Frontal cortex (tissue), 3 donors: ENCODE measurements at regions not wholly inside any gene's neighbourhood (a gene's known extent, or its start where the extent isn't known, plus 50 kb on each side); places are given as distances from the start of the nearest gene placed in this dataset.
"Not testable (repeated sequence)": the region's sequence is repeated elsewhere in the genome, so short reads cannot be mapped to it uniquely, and the experiment has no call there.

Experiments
- DNase-seq, 2 donors: peaks; one replicate each; pipeline ENCODE4 v3.0.0; 2012; ENCODE audit warnings: low spot score in 2 of 2
- FAIRE-seq: peaks from 2 replicates; lab custom pipeline; 2012; peaks lifted over from hg19 to GRCh38; lab: Jason Lieb, UNC
- donor health status: control.
- donor health status: control.
- donor health status: control.

- no peak for DNase-seq
- no peak for FAIRE-seq
Observed at GRCh38 chr2:155498106-155498505, 799.6 kb downstream of the KCNJ3 start.

- DNase-seq (no peak), FAIRE-seq (no peak)
Observed at GRCh38 chr2:155494744-155495143, 796.2 kb downstream of the KCNJ3 start.

- DNase-seq = no peak
- FAIRE-seq = no peak
Observed at GRCh38 chr2:155485141-155485842, 786.8 kb downstream of the KCNJ3 start.

DNA sequence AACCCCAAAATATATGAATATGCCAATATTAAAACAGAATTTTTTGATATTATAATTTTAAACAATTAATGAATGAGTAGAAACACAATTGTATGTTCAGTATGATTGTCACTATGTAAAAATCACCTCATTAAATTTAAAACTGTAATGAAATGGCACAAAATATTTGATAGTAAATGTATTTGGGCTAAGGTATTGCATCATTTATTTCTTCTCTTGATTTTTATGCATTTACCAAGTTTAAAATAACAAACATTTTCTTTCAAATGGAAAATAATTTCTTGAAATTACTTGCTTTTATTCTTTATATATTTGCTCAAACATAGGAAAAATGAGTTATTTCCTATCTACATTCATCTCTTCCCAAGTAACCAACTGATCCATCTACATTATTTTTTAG lies 782.6 kb downstream of the KCNJ3 start:
- DNase-seq (no peak), FAIRE-seq (no peak)

DNA sequence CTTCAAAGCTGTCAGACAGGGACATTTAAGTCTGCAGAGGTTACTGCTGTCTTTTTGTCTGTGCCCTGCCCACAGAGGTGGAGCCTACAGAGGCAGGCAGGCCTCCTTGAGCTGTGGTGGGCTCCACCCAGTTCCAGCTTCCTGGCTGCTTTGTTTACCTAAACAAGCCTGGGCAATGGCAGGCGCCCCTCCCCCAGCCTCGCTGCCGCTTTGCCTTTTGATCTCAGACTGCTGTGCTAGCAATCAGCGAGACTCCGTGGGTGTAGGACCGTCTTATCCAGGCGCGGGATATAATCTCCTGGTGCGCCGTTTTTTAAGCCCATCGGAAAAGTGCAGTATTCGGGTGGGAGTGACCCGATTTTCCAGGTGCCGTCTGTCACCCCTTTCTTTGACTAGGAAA lies 773.5 kb downstream of the KCNJ3 start:
- FAIRE-seq, DNase-seq: not testable (repeated sequence)

DNA sequence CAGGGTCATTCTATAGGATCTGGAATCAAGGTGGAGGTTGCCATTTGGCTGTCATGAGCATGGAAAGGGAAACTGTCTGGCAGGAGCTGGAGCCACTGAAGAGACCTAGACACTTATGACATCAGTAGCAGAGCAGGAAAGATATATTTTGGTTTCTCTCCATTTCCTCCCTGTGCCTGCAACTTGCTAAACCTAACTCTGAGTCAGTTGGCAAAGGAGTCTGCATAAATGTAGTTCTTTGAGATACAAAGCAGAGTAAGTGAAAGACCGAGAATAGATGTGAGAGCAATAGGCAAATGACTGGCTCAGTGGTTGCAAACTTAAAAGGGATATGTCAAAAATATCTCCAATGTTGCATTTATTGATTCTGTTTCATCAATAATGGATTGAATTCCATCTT lies 757.7 kb downstream of the KCNJ3 start:
- DNase-seq (no peak), FAIRE-seq (no peak)

DNA sequence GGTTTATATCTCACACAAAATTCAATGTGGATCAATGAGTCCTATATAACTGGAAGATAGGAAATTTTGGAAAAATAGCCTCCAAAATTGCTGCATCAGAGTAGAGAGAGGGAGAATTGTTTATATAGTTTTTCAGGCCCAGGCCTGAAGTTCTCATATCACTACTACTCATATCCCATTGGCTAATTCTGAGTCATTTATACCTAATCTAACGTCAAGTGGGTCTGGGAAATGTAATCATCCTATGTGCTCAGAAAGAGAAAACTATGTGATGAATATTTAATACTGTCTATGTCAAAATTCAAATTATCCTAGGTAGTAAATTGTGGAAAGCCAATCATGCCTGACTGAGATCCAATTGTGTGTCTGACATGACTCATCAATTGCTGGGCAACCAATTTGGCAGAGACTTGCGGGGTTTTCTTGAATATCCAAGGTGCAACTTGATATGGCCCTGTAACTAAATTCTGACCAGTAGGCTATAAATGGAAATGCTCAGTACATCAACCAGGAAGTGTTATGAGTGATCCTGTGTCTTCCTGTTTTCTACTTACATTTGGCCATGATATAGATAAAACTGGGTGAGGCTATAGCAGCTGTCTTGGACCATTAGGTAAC lies 744.4 kb downstream of the KCNJ3 start:
- no peak for FAIRE-seq
- DNase-seq = no peak

GRCh38 chr2:155442088-155442487 lies 743.6 kb downstream of the KCNJ3 start:
- DNase-seq (no peak), FAIRE-seq (no peak)

DNA sequence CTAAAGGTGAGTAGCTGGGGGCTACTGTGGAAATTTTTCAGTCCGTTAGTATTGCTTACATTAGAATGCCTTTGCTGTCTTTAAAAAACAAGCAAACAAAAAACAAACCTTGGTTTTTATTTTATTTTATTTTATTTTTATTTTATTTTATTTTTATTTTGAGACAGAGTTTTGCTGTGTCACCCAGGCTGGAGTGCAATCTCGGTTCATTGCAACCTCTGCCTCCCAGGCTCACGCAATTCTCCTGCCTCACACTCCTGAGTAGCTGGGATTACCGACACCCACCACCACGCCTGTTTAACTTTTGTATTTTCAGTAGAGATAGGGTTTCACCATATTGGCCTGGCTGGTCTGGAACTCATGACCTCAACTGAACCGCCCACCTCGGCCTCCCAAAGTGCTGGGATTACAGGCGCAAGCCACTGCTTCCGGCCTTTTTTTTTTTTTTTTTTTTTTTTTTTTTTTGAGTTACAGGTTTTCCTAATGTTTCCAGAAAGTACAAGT lies 732.6 kb downstream of the KCNJ3 start:
- DNase-seq = no peak

DNA sequence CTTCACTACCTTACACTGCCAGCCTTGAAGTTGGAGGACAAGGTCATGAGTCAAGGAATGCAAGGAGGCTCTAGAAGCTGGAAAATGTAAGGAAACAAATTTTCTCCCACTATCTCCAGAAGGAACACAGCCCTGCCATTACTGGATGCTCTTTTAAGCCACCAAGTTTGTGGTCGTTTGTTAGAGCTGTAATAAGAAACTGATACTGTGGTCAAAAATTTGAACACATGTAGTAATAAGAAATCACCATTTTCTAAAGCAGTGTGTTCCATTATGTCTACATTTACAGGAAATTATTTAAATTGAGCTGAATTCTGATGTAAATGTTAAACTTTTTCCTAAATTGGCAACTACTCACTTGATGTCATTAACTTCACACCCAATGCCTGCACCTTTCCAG lies 729.0 kb downstream of the KCNJ3 start:
- no peak for DNase-seq
- FAIRE-seq = no peak

More for the DNA sequence above, 732.6 kb downstream of the KCNJ3 start:
- no peak for FAIRE-seq

DNA sequence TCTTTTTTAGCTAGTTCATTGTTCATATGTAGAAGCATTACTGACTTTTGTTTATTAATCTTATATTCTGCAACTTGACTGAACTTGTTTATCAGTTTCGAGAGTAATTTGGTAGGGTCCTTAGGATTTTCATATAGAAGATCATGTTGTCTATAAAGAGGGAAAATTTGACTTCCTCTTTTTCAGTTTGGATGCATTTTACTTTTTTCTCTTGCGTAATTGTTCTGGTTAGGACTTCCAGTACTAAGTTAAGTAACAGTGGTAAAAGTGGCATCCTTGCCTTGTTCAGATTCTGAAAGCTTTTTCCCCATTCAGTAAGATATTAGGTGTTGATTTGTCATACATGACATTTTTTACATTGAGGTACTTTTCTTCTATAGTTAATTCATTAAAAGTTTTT lies 726.0 kb downstream of the KCNJ3 start:
- FAIRE-seq = no peak
- no peak for DNase-seq

DNA sequence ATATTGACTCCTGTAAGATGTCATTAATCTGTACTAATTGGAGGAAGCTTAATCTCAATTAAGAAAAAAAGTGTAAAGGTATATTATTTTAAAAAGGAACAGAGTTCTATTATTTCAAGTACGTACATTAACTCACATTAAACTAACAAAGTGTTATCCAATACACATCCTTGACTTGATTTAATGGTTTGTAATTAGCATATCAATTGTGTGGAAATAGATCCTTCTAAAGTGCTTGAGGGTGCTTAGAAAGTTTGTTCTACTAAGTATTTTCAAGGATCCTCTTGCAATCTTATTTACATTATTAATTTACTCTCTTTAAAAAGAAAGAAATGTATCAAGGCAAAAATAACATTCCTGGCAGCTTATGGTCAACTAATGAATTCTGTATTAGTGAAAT lies 720.3 kb downstream of the KCNJ3 start:
- DNase-seq (no peak), FAIRE-seq (no peak)

DNA sequence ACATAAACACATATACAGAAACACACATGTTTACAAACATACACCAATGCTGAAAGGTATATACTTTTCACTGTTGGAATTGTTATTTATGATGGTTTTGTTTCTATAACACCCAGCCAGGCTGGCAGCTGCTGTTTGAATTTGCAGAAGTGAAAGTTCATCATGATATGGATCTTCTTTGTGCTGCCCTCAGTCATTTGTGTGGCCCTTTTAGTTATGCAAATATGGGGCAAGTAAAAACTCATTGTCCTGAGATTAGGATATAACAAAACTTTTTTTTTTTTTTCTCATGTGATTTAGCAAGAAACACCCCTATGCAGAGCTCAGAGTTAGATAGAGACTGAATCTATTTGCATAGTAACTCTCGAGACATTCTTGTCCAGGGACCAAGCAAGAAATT lies 714.1 kb downstream of the KCNJ3 start:
- no peak for DNase-seq
- no peak for FAIRE-seq

DNA sequence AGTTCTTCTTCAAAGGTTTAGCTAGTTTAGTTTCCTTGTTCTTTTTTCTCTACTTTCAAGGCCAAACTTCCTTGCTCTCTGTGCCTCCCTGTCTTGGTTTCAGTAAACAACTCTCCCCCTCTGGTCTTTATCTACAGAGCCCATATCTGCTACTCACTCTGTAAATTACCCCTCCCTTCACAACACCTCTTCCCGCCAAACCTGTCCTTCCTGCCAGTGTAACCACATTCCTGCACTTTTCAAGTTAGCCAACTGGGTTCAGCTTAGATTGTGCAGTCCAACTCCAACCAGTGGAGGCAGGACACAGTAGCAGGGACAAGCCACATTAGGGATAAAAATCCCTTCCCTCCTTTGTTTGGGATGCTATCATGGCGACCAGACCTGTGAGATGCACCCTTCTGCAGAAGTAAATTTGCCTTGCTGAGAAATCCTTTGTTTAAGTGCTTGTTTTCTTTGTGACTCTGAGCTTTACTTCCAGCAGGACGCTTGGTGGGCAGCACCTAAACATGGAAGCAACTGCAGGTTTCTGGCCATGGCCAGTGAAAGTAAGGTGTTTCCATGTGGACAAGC lies 706.0 kb downstream of the KCNJ3 start:
- no peak for FAIRE-seq

GRCh38 chr2:155393406-155393805 lies 694.9 kb downstream of the KCNJ3 start:
- no peak for FAIRE-seq
- DNase-seq = no peak

More for the DNA sequence above, 706.0 kb downstream of the KCNJ3 start:
- no peak for DNase-seq

DNA sequence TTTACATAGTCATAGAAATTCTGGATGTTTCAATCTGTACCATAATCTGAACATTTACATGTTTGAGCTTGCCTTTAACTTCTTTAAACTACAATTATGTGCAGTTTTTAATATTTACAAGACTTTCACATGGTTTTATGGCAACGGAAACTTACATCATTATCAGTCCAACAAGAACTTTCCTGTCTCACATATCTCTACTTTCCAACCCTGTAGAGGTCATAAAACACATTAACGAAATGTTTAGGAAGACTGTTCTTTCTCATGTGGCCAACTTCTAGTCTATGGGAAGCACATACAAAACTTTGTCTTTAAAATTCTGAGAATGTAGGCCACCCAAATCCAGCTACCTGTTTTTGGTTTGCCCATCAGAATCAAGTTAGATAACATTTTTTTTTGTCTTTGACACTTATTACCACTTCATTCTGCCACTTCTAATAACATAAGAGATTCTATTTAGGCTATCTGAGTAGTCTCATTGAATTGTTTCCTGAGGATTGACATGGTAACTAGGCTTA lies 693.2 kb downstream of the KCNJ3 start:
- no peak for FAIRE-seq

DNA sequence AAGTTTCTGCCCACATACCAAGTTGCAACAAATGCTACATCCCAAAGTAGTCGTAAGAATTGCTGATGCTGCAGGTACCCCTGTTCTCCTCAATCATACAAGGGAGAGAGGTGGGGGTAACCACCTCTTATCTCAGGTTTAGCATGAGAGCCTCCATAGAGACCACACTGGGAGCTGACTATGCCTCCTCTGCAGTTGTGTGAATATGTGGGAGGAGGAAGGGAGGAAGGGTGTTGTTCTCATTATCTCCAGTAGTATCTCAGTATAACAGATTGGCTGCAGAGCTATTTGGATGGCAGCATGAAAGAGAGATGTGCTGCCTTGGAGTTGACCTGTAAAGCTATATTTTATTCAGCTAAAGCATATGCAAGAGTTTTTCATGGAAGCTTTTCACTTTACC lies 690.7 kb downstream of the KCNJ3 start:
- FAIRE-seq (no peak), DNase-seq (no peak)

More for the DNA sequence above, 693.2 kb downstream of the KCNJ3 start:
- DNase-seq = no peak

DNA sequence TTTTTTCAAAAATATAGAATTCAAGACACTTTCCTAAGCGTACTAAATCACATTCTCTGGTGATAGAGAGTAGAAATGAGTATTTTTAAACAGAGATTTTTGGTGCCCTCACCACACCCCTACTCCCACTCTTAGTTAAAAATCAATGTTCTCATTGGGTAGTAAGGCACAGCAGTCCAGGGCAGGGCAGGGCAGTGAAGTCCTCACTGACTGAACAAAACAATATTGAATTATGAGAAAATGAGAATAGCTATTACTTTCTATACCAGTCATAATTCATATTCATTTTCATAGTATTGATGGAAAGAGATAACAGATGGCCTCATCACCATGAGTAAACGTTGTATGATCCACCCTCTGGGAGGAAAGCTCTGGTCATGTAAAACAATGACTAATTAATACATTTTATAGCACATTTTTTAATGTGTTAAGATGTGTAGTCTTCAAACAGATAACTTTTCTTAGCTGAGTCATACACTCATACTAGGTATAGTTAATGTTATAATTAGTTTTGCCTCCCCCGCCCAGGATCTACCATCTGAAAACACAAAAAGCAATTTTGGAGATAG lies 686.1 kb downstream of the KCNJ3 start:
- no peak for FAIRE-seq
- no peak for DNase-seq

DNA sequence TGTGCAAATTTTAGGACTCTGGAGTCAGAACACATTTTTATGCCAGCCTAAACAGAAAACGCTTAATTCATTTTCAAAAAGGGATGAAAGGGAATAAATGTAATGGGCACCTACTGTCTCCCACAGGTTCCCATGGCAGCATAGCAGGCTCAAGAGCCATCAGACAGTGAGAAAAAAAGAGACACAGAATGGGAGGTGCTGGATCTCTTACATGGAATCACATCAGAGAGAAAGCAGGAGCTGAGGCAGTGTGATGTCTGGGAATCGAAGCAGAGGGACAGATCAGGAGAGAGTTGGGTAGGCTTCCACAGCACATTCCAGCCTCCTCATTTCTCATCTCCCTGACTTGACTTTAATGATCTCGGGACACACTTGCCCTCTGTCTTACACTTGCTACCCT lies 684.3 kb downstream of the KCNJ3 start:
- DNase-seq (no peak), FAIRE-seq (no peak)

GRCh38 chr2:155381436-155381835 lies 682.9 kb downstream of the KCNJ3 start:
- FAIRE-seq = no peak
- DNase-seq = no peak

DNA sequence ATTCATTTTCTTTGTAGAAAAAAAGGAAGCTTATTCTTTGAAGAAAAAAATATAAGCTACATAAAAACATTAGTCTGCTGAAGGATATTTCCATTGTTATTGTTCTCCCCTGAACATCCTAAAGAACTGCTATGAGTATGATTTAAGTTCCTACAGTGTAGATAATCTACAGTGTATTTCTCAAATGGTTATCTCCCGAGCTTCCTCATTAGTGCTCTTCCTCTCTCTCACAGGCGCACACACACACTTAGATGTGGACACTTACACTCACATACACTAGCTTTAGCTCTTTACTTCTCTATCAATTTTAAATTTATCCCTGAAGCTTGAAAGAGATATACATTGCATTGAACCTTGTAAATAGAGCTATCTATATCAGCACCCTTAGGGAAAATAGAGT lies 681.0 kb downstream of the KCNJ3 start:
- no peak for FAIRE-seq
- no peak for DNase-seq
